HG03571 (cell line): ENCODE measurements at regions not wholly inside any gene's neighbourhood (a gene's known extent, or its start where the extent isn't known, plus 50 kb on each side); places are given as distances from the start of the nearest gene placed in this dataset.

Source experiments
- ATAC-seq: cut with Tn5 transposase; IDR thresholded peaks from one replicate; pipeline ENCODE4 v1.9.1; 2021; ENCODE audit not compliant: unreplicated experiment

DNA sequence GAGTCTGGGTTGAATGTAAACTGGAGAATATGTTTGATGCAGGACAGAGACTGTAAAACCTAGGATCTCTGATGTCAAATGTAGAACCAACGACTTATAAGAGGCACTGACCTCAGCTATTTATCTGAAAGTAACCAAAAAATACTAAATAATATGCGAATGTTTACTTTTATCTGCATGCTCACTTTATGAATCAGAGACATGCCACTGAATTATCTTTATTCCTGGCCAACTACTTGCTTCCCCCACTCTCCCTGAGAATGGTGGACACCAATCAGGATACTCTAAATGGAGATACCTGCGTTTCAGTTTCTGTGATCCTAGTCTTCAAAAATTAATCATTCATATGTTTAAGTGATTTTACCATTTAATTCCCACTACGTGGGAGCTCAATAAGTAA, 1038.4 kb upstream of the PABPC4L start:
- ATAC-seq, result no peak

GRCh38 chr4:135238940-135239339, 1037.4 kb upstream of the PABPC4L start:
- ATAC-seq, result no peak

GRCh38 chr4:135236048-135236447, 1034.5 kb upstream of the PABPC4L start:
- no peak for ATAC-seq

DNA sequence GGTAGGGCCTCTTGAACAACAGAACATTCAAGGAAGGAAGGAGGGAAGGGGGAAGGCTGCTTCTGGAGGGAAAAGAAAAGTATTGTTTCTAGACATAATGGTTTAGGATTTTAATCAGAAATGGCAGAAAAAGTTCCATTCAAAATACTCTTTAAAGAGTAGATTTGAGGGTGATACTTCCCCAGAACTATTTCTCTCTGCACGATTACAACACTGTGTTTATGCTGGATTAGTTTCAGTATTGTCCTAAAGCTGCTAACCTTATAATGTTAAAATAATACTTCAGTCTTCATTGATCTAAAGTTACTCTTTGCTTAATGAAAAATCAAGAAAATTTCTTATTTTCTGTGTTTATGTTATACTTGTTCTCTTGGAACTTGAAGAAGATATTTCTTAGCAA, 1026.3 kb upstream of the PABPC4L start:
- no peak for ATAC-seq

DNA sequence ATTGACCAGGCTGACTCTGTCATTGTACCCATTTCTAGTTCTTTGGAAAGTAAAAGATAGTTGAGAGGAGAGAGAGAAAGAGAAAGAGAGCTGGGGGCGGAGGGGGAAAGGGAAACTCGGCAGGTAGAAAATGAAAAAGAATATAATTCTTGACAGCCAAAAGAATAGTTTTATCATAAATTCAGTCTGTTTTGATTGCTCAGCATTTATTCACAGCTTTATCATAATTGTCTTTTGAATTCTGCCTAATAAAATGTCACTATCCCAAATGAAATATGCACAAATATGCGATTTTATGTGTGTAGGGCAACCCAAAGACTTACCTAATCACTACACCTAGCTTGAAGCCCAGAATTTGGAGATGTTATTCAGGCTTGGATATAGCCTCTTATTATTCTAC, 1024.0 kb upstream of the PABPC4L start:
- no peak for ATAC-seq

DNA sequence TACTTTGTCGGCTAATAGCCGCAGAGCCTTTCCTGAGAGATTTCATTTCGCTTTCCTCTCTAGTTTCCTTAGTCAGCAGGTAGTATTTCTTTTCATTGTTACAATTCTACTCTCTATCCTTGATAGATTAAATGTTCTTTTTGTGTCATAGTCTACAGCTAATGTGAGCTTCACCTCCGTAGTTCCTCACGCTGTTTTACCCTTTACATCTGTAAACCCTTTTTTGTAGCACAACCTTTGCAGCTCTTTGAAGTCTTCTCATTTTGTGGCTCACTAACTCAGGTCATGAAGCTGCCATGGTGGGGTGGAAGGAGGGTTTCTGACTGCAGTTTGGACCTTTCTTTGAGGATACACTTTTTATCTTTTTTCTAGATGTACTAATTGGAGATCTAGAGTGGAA, 1008.8 kb upstream of the PABPC4L start:
- no peak for ATAC-seq

DNA sequence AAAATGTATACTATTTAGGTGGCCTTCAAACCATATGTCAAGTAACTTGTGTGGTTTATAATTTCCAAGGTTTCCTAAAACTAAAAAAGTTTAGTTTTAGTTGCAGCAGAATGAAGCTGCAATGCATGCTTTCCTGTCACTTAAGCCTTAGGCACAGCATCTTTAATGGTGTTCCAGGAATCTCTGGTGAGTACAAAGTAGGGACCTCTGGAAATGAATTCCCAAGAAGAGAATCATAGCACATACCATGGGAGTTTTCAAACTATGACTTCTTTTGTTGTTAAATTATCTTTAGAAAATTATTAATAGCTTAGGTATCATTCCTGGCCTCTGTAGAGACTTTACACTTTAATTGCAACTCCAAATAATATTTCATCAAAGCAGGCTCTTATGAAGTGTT, 1005.9 kb upstream of the PABPC4L start:
- ATAC-seq, result no peak

DNA sequence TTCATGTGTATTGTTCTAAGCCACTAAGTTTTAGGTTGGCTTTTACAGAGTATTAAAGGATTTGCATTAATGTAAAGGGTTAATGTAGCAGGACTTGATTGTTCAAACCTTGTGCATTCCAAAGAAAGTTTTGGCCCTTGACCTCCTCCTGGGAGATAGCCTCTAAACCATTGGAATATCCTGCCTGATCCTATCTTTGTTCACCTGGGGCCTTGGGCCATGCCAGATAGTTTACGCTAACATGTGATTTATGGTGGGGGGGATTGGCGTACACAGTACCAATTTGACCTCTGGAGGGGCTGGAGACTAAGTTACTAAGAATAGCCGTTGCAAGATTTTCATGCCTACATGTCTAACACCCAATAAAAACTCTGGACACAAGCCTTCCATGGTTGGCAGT, 1002.7 kb upstream of the PABPC4L start:
- ATAC-seq, result no peak

DNA sequence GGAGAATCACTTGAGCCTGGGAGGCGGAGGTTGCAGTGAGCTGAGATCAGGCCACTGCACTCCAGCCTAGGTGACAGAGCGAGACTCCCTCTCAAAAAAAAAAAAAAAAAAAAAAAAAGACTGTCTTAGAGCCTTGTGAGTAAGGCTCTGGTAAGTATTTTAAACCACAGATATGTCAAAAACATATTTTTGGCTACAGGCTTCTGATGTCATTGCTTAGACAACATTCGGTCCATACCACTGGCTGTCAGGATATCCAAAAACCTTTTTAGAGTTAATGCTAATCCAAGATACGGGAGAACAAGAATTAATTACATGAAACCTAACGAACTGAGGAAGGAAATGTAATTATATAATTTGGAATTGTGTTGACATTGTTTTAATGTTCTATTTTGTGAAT, 999.5 kb upstream of the PABPC4L start:
- ATAC-seq, result no peak

- ATAC-seq, result no peak
Measured at GRCh38 chr4:135197641-135198040, 996.1 kb upstream of the PABPC4L start.

- no peak for ATAC-seq
Measured at GRCh38 chr4:135194477-135194876, 992.9 kb upstream of the PABPC4L start.

- ATAC-seq, result no peak
Measured at GRCh38 chr4:135192751-135193535, 991.4 kb upstream of the PABPC4L start.

DNA sequence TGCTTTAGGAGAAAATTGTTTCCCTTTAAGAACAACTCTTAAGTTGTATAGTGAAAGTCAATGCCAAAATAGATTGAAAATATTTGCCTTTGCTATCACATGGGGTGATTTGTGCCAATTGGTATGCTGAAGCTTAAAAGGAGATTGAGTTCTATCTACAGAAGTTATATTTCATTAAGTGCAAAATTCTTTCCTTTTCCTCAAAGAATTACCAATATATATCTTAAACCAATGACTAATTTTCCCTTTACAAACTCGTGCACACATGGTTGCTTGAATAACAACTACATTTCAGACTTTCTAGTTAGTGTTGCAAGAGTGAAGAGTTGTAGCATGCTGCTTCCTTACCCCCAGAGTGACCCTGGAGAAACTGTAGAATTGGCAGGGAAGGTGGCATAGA, 990.0 kb upstream of the PABPC4L start:
- no peak for ATAC-seq

DNA sequence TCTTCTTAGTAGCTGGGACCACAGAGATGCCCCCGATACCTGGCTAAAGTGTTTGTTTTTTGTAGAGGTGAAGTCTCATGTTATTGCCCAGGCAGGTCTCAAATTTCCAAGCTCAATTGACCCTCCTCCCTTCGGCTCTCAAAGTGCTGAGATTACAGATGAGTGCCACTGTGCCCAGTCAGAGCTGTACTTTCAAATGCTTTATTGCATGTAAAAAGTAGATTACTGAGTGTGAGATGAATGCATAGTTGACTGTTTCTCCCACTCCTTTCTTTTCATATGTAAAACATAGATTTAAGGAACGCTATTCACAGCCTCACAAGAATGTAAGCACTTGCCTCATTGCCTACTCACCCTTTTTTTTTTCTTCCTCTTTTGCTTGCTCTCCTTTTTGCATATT, 984.4 kb upstream of the PABPC4L start:
- no peak for ATAC-seq

- ATAC-seq, result no peak
Measured at GRCh38 chr4:135185256-135185655, 983.7 kb upstream of the PABPC4L start.

DNA sequence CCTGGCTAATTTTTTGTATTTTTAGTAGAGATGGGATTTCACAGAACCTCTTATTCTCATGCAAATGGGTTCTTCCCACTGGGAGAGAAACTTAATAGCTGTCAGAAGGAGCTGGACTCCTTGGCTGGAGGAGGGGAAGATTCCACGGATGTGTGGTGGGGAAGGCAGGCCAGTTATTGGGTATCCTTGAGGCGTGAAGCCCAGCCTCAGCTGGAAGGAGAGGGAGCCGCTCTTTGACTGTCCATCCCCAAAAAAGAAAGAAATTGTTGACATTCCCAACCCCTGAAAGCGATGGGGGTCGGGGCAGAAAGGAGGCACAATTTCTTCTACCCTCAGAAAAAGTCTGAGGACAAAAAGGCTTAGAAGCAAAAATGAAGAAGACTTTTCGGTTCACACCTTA, 983.1 kb upstream of the PABPC4L start:
- no peak for ATAC-seq

- no peak for ATAC-seq
Measured at GRCh38 chr4:135177321-135177720, 975.7 kb upstream of the PABPC4L start.

- no peak for ATAC-seq
Measured at GRCh38 chr4:135166661-135167060, 965.1 kb upstream of the PABPC4L start.

DNA sequence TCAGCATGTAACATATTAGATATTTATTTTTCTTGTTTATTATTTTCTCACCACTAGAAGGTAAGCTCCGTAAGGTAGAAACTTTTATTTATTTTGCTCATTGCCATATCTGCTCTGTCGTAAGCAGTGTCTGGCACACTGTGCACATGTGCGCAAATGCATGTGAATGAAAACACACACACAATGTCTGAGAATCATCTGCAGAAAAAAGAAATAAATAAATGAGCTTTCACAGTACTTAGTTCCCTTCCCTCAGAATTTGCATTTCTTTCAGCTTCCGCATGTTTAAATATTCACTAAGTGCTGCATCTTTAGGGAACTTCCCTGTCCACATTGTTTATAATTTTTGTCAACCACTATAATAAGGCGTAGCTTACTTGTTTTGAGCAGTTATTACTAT, 963.0 kb upstream of the PABPC4L start:
- ATAC-seq, result no peak

DNA sequence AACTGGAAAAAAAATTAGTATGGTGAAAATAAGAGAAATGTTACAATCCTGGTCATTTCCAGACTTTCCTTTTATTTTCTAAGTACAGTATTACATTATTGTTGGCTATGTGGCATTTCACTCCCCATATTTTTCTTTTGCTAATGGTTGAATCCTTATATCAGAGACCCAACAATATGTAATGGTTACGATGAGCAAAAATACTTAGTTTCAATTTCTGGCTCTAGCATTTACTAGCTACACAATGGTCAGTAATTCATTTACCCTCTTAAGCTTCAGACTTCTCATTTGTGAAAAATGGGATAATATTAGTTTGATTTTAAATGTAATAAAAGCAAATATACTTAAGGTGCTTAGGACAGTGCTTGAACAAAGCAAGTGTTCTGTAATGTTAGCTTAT, 942.9 kb upstream of the PABPC4L start:
- no peak for ATAC-seq

GRCh38 chr4:135124196-135124595, 922.6 kb upstream of the PABPC4L start:
- no peak for ATAC-seq

- no peak for ATAC-seq
Measured at GRCh38 chr4:135123632-135124031, 922.0 kb upstream of the PABPC4L start.

DNA sequence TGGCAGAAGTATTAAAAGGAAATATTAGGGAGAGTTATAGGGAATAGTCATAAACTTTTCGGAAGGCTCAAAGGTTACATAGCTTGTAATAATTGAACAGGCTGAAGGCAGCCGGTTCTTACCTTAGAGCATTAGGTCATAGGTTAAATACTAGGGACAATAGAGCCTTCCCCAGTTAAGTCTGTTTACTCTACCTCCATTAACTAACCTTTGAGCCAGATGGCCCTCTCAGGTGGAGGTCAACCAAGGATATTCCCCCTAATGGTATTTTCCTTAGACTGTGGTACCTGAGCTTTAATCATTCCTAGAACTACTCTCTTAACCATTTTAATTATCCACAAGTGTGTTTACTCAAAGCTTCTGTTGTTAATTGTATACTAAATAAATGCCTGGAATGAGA, 920.9 kb upstream of the PABPC4L start:
- ATAC-seq, result no peak
